HCT116 (cell line): ENCODE measurements at regions not wholly inside any gene's neighbourhood (a gene's known extent, or its start where the extent isn't known, plus 50 kb on each side); places are given as distances from the start of the nearest gene placed in this dataset.

Experiments used
- ATAC-seq: fragments of 200-7000 bp; cut with Tn5 transposase; 2 replicates; pipeline ENCODE4 v1.9.1; 2020; ENCODE audit warnings: mild to moderate bottlenecking, moderate library complexity
- BruUV-seq: library from RNA; stranded (reverse); fragments of 400-500 nt; replicated peaks from 2 replicates; lab custom pipeline; 2021; lab: Mats Ljungman, UMichigan
- CTCF ChIA-PET: fragments of 300-600 bp; sonication (Branson Sonifier 250); formaldehyde crosslinking; loops from one replicate; lab custom pipeline; 2021; ENCODE audit warnings: antibody characterized with exemption; lab: Charles Lee
- POLR2A ChIA-PET: fragments of 300-600, 350-600 bp; sonication (Branson Sonifier 250); formaldehyde crosslinking; loops from one replicate; lab custom pipeline; 2021; ENCODE audit warnings: antibody characterized with exemption; lab: Charles Lee
- RAD21 ChIA-PET, 2 experiments: fragments of 300-600 bp; sonication (Branson Sonifier 250); formaldehyde crosslinking; loops; one replicate each; lab custom pipeline; 2023; ENCODE audit warnings: low total read pairs in 2 of 2; ENCODE audit not compliant: uncharacterized antibody in 2 of 2, unreplicated experiment in 2 of 2, low non-redundant PET in 1 of 2; lab: Charles Lee
- DNase-seq: peaks from one replicate; pipeline ENCODE4 v3.0.0-alpha.2; 2010; ENCODE audit warnings: low read depth, low spot score
- H2AFZ ChIP-seq: fragments of 200-600 bp; shearing (Covaris generic), sonication (generic); 2 replicates; pipeline ENCODE4 v1.6.1; 2017; ENCODE audit warnings: low read depth, mixed run types, mixed read lengths, antibody characterized with exemption, low read length; ENCODE audit not compliant: poor library complexity, severe bottlenecking
- H3K27ac ChIP-seq: 2 replicates; pipeline ENCODE4 v1.5.1; 2012; ENCODE audit warnings: low read depth, low read length
- H3K27me3 ChIP-seq: fragments of 200-600 bp; sonication (generic); 2 replicates; pipeline ENCODE4 v1.6.1; 2016; ENCODE audit warnings: mixed run types, low read length, mixed read lengths; ENCODE audit not compliant: insufficient read depth
- H3K36me3 ChIP-seq, 2 experiments: fragments of 200-500 bp in 1 of 2; fragments of 200-600 bp in 1 of 2; sonication (Bioruptor generic) in 1 of 2; sonication (generic) in 1 of 2; 2 replicates each; pipeline versions ENCODE4 v1.5.1 to v1.6.1; 2014 to 2016; ENCODE audit warnings: low read length in 2 of 2, inconsistent platforms in 1 of 2, mixed read lengths in 1 of 2, mixed run types in 1 of 2; ENCODE audit not compliant: insufficient read depth in 2 of 2, control insufficient read depth in 1 of 2
- H3K4me1 ChIP-seq, 2 experiments: fragments of 200-600 bp in 1 of 2; sonication (generic) in 1 of 2; 2 replicates each; pipeline versions ENCODE4 v1.5.1 to v1.6.1; 2012 to 2017; ENCODE audit warnings: low read length in 2 of 2, inconsistent platforms in 1 of 2, mild to moderate bottlenecking in 1 of 2, mixed read lengths in 1 of 2, mixed run types in 1 of 2, moderate library complexity in 1 of 2; ENCODE audit not compliant: insufficient read depth in 2 of 2, control insufficient read depth in 1 of 2
- H3K4me2 ChIP-seq: fragments of 200-600 bp; sonication (generic); 2 replicates; pipeline ENCODE4 v1.6.1; 2017; ENCODE audit warnings: mixed run types, low read length, mixed read lengths
- H3K4me3 ChIP-seq, 2 experiments: fragments of 200-600 bp in 1 of 2; sonication (generic) in 1 of 2; replicated peaks in 1 of 2; 2 replicates each; pipeline ENCODE4 v1.5.1; 2011 to 2016; ENCODE audit warnings: low read length in 2 of 2, control low read depth in 1 of 2, low read depth in 1 of 2, mild to moderate bottlenecking in 1 of 2, mixed read lengths in 1 of 2, mixed run types in 1 of 2
- H3K79me2 ChIP-seq: fragments of 200-600 bp; sonication (generic); 2 replicates; pipeline ENCODE4 v1.6.1; 2017; ENCODE audit warnings: mild to moderate bottlenecking, mixed run types, low read length, moderate library complexity, mixed read lengths; ENCODE audit not compliant: insufficient read depth
- H3K9ac ChIP-seq: fragments of 200-600 bp; sonication (generic); 2 replicates; pipeline ENCODE4 v1.6.1; 2016; ENCODE audit warnings: low read length, mixed read lengths
- H3K9me2 ChIP-seq: fragments of 200-600 bp; sonication (generic), shearing (Covaris generic); 2 replicates; pipeline ENCODE4 v1.6.1; 2017; ENCODE audit warnings: mixed run types, mild to moderate bottlenecking, moderate library complexity; ENCODE audit not compliant: insufficient read depth
- H3K9me3 ChIP-seq, 2 experiments: fragments of 200-500 bp in 1 of 2; fragments of 200-600 bp in 1 of 2; sonication (Bioruptor generic) in 1 of 2; sonication (generic) in 1 of 2; 2 replicates each; pipeline ENCODE4 v1.6.1; 2014 to 2017; ENCODE audit warnings: low read length in 2 of 2, mixed read lengths in 2 of 2, inconsistent platforms in 1 of 2, low read depth in 1 of 2, mild to moderate bottlenecking in 1 of 2, mixed run types in 1 of 2, moderate library complexity in 1 of 2; ENCODE audit not compliant: control insufficient read depth in 1 of 2, insufficient read depth in 1 of 2
- H4K20me1 ChIP-seq: fragments of 200-600 bp; sonication (generic), shearing (Covaris generic); 2 replicates; pipeline ENCODE4 v1.6.1; 2017; ENCODE audit warnings: mixed run types, mild to moderate bottlenecking, moderate library complexity; ENCODE audit not compliant: insufficient read depth
- CBX3 ChIP-seq: IDR thresholded peaks from 2 replicates; pipeline ENCODE4 v1.6.1; 2012; ENCODE audit warnings: low read depth
- CEBPB ChIP-seq: IDR thresholded peaks from 2 replicates; pipeline ENCODE4 v1.6.1; 2012; ENCODE audit warnings: low read depth
- CTCF ChIP-seq, 3 experiments: fragments of 200-600 bp in 1 of 3; sonication (generic) in 1 of 3; IDR thresholded peaks in 2 of 3; conservative IDR thresholded peaks in 1 of 3; 2 replicates each; pipeline ENCODE4 v1.5.1; 2012 to 2017; ENCODE audit warnings: low read depth in 2 of 3, low read length in 2 of 3, antibody characterized with exemption in 1 of 3, borderline replicate concordance in 1 of 3, control low read depth in 1 of 3, mild to moderate bottlenecking in 1 of 3, mixed read lengths in 1 of 3, mixed run types in 1 of 3, moderate library complexity in 1 of 3; ENCODE audit not compliant: insufficient read depth in 1 of 3
- EGR1 ChIP-seq: IDR thresholded peaks from 2 replicates; pipeline ENCODE4 v1.6.1; 2012; ENCODE audit warnings: low read depth
- ELF1 ChIP-seq: IDR thresholded peaks from 2 replicates; pipeline ENCODE4 v1.6.1; 2012; ENCODE audit warnings: low read depth, borderline replicate concordance
- EZH2 ChIP-seq: fragments of 200-600 bp; sonication (generic); IDR thresholded peaks from 2 replicates; pipeline ENCODE4 v1.6.1; 2017; ENCODE audit warnings: antibody characterized with exemption, mixed run types
- EZH2phosphoT487 ChIP-seq: fragments of 200-600 bp; IDR thresholded peaks from 2 replicates; pipeline ENCODE4 v1.6.1; 2018; ENCODE audit warnings: antibody characterized with exemption, borderline replicate concordance
- FOSL1 ChIP-seq: IDR thresholded peaks from 2 replicates; pipeline ENCODE4 v1.6.1; 2012; ENCODE audit warnings: low read depth
- POLR2A ChIP-seq: IDR thresholded peaks from 2 replicates; pipeline ENCODE4 v1.7.0; 2011; ENCODE audit warnings: borderline replicate concordance; ENCODE audit not compliant: insufficient read depth, insufficient read length; ENCODE audit errors: extremely low read depth
- POLR2AphosphoS5 ChIP-seq: IDR thresholded peaks from 2 replicates; pipeline ENCODE4 v1.6.1; 2011; ENCODE audit warnings: mild to moderate bottlenecking, low read depth, low read length, moderate library complexity
- RAD21 ChIP-seq: IDR thresholded peaks from 2 replicates; pipeline ENCODE4 v1.6.1; 2012; ENCODE audit warnings: low read depth, mild to moderate bottlenecking
- REST ChIP-seq: IDR thresholded peaks from 2 replicates; pipeline ENCODE4 v1.6.1; 2012; ENCODE audit warnings: low read depth
- SP1 ChIP-seq: IDR thresholded peaks from 2 replicates; pipeline ENCODE4 v1.6.1; 2012; ENCODE audit warnings: low read depth
- SRF ChIP-seq: IDR thresholded peaks from 2 replicates; pipeline ENCODE4 v1.6.1; 2012; ENCODE audit warnings: low read depth
- TCF7L2 ChIP-seq: IDR thresholded peaks from 2 replicates; pipeline ENCODE4 v1.7.0; 2011; ENCODE audit warnings: borderline replicate concordance, inconsistent platforms; ENCODE audit not compliant: insufficient read depth, insufficient read length; ENCODE audit errors: extremely low read depth
- YY1 ChIP-seq: IDR thresholded peaks from 2 replicates; pipeline ENCODE4 v1.6.1; 2011; ENCODE audit warnings: low read length, low read depth, moderate library complexity, mild to moderate bottlenecking; ENCODE audit not compliant: insufficient replicate concordance; ENCODE audit errors: extremely low read depth
- ZFX ChIP-seq: fragments of 450-650 bp; IDR thresholded peaks from 2 replicates; pipeline ENCODE4 v1.6.1; 2017
- ZNF274 ChIP-seq: fragments of 200-500 bp; sonication (Bioruptor generic); IDR thresholded peaks from 2 replicates; pipeline ENCODE4 v1.6.1; 2014; ENCODE audit warnings: mild to moderate bottlenecking, low read depth, low read length, inconsistent platforms
- intact Hi-C: fragments of 100-400 bp; cut with micrococcal nuclease; formaldehyde crosslinking; loops from 2 replicates; pipeline ENCODE4 v1.10.0; 2022
- TF ChIP-seq, protein P1 (sequence below): IDR thresholded peaks from 2 replicates; pipeline ENCODE4 v1.6.1; 2012
- TF ChIP-seq, protein P2 (sequence below): IDR thresholded peaks from 2 replicates; pipeline ENCODE4 v1.6.1; 2012

- ATAC-seq (no peak), DNase-seq (no peak)
- H3K9me2 ChIP-seq: no peaks in the 10 kb centered on the region
- intact Hi-C loops: no loop called here
- no peaks in the 10 kb centered on the region for H3K9me3 ChIP-seq
- H2AFZ ChIP-seq: no peak overlapping the region
- ChIA-PET POLR2A (no interaction called here), RAD21 (no interaction called here), CTCF (no interaction called here)
- TF ChIP-seq EZH2phosphoT487 (no peak), TCF7L2 (no peak), REST (no peak), SP1 (no peak), CTCF (IDR thresholded peaks at IDR 0.05 in 2 of 3, conservative IDR thresholded peaks at IDR 0.05 in 1 of 3; ENCODE audit: borderline replicate concordance in 1 of 3, insufficient read depth in 1 of 3, low read depth in 2 of 3, low read length in 2 of 3) (no peak), EGR1 (no peak), SRF (no peak), YY1 (no peak), CBX3 (no peak), RAD21 (no peak), ZNF274 (no peak), FOSL1 (no peak), EZH2 (no peak), CEBPB (no peak), ZFX (no peak), ELF1 (no peak), POLR2AphosphoS5 (no peak), POLR2A (no peak)
- TF ChIP-seq, protein P1, sequence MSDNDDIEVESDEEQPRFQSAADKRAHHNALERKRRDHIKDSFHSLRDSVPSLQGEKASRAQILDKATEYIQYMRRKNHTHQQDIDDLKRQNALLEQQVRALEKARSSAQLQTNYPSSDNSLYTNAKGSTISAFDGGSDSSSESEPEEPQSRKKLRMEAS: no peak
- TF ChIP-seq, protein P2, sequence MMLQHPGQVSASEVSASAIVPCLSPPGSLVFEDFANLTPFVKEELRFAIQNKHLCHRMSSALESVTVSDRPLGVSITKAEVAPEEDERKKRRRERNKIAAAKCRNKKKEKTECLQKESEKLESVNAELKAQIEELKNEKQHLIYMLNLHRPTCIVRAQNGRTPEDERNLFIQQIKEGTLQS: no peak
- no peak overlapping the region for H3K4me3 ChIP-seq
- H3K36me3 ChIP-seq: no peaks in the 10 kb centered on the region
- H3K79me2 ChIP-seq: no peaks in the 10 kb centered on the region
- H3K9ac ChIP-seq: no peak overlapping the region
- H3K4me2 ChIP-seq: no peak overlapping the region
- no peaks in the 10 kb centered on the region for H3K27me3 ChIP-seq
- no peaks in the 10 kb centered on the region for H4K20me1 ChIP-seq
- BruUV-seq: no TSS peak
- H3K4me1 ChIP-seq: no peaks in the 10 kb centered on the region
- H3K27ac ChIP-seq: no peak overlapping the region
These were observed 714.4 kb upstream of the TSPY4 start for GRCh38 chrY:8622856-8623255.
